Liver (tissue), 8 donors: ENCODE measurements at regions not wholly inside any gene's neighbourhood (a gene's known extent, or its start where the extent isn't known, plus 50 kb on each side); places are given as distances from the start of the nearest gene placed in this dataset.

Source experiments
- DNase-seq: peaks from one replicate; pipeline ENCODE4 v3.0.0-alpha.2; 2017; ENCODE audit warnings: low spot score
- H3K27ac ChIP-seq, 2 donors: one replicate each; pipeline ENCODE4 v1.7.0; 2013; ENCODE audit warnings: inconsistent platforms in 2 of 2, low read length in 2 of 2, control low read depth in 1 of 2, low read depth in 1 of 2, mild to moderate bottlenecking in 1 of 2
- H3K27me3 ChIP-seq, 4 donors: one replicate each; pipeline versions ENCODE4 v1.6.1 to v1.7.0; 2013; ENCODE audit warnings: low read length in 3 of 4, inconsistent platforms in 1 of 4, mild to moderate bottlenecking in 1 of 4, moderate library complexity in 1 of 4; ENCODE audit not compliant: control insufficient read depth in 4 of 4, insufficient read depth in 4 of 4
- H3K36me3 ChIP-seq, 4 donors: one replicate each; pipeline versions ENCODE4 v1.6.1 to v1.7.0; 2013; ENCODE audit warnings: low read length in 3 of 4, mild to moderate bottlenecking in 3 of 4, low read depth in 1 of 4, moderate library complexity in 1 of 4; ENCODE audit not compliant: control insufficient read depth in 4 of 4, insufficient read depth in 3 of 4
- H3K4me1 ChIP-seq, 4 donors: one replicate each; pipeline versions ENCODE4 v1.6.1 to v1.7.0; 2013; ENCODE audit warnings: low read length in 3 of 4, mild to moderate bottlenecking in 3 of 4, moderate library complexity in 1 of 4; ENCODE audit not compliant: control insufficient read depth in 4 of 4, insufficient read depth in 4 of 4
- H3K4me3 ChIP-seq, 3 donors: one replicate each; pipeline versions ENCODE4 v1.6.1 to v1.7.0; 2013; ENCODE audit warnings: low read length in 3 of 3, control low read depth in 1 of 3, low read depth in 1 of 3, mild to moderate bottlenecking in 1 of 3
- H3K9ac ChIP-seq, 2 donors: one replicate each; pipeline ENCODE4 v1.7.0; 2013; ENCODE audit warnings: low read length in 2 of 2, mild to moderate bottlenecking in 2 of 2, moderate library complexity in 2 of 2, control low read depth in 1 of 2, low read depth in 1 of 2
- H3K9me3 ChIP-seq, 4 donors: one replicate each; pipeline versions ENCODE4 v1.6.1 to v1.7.0; 2013; ENCODE audit warnings: low read length in 3 of 4; ENCODE audit not compliant: control insufficient read depth in 4 of 4
- EGR1 ChIP-seq, 2 donors: IDR thresholded peaks; 2 replicates each; pipeline ENCODE4 v1.6.1; 2016 to 2018; ENCODE audit warnings: antibody characterized with exemption in 2 of 2, low read depth in 2 of 2
- FOXA1 ChIP-seq: IDR thresholded peaks from 2 replicates; pipeline ENCODE4 v1.6.1; 2016; ENCODE audit warnings: antibody characterized with exemption
- FOXA2 ChIP-seq: IDR thresholded peaks from 2 replicates; pipeline ENCODE4 v1.6.1; 2016; ENCODE audit warnings: antibody characterized with exemption
- HNF4A ChIP-seq, 2 donors: conservative IDR thresholded peaks; 2 replicates each; pipeline ENCODE4 v1.6.1; 2016; ENCODE audit warnings: antibody characterized with exemption in 2 of 2, mild to moderate bottlenecking in 2 of 2
- HNF4G ChIP-seq: IDR thresholded peaks from 2 replicates; pipeline ENCODE4 v1.6.1; 2016; ENCODE audit warnings: antibody characterized with exemption
- JUND ChIP-seq, 2 donors: IDR thresholded peaks; 2 replicates each; pipeline ENCODE4 v1.6.1; 2016; ENCODE audit warnings: antibody characterized with exemption in 2 of 2
- NR2F2 ChIP-seq: IDR thresholded peaks from 2 replicates; pipeline ENCODE4 v1.6.1; 2016; ENCODE audit warnings: antibody characterized with exemption
- RAD21 ChIP-seq, 2 donors: IDR thresholded peaks; 2 replicates each; pipeline ENCODE4 v1.6.1; 2016; ENCODE audit warnings: antibody characterized with exemption in 2 of 2, mild to moderate bottlenecking in 2 of 2
- RXRA ChIP-seq, 2 donors: IDR thresholded peaks; 2 replicates each; pipeline ENCODE4 v1.6.1; 2017 to 2018; ENCODE audit warnings: antibody characterized with exemption in 2 of 2, mild to moderate bottlenecking in 1 of 2
- SP1 ChIP-seq: IDR thresholded peaks from 2 replicates; pipeline ENCODE4 v1.6.1; 2018; ENCODE audit warnings: antibody characterized with exemption, mild to moderate bottlenecking
- TAF1 ChIP-seq: conservative IDR thresholded peaks from 2 replicates; pipeline ENCODE4 v1.6.1; 2016; ENCODE audit warnings: antibody characterized with exemption, mild to moderate bottlenecking
- YY1 ChIP-seq: IDR thresholded peaks from 2 replicates; pipeline ENCODE4 v1.6.1; 2016; ENCODE audit warnings: antibody characterized with exemption, mild to moderate bottlenecking
- WGBS: extraction: QIAGEN DNeasy Blood & Tissue Kit; methylation state at CpG from one replicate; pipeline ENCODE4 v1.1.7; 2013; 5-methylcytosine and 5-hydroxymethylcytosine counted together
- TF ChIP-seq, protein P1 (sequence below): IDR thresholded peaks from 2 replicates; pipeline ENCODE4 v1.6.1; 2016; ENCODE audit warnings: antibody characterized with exemption, mild to moderate bottlenecking
- TF ChIP-seq, protein P2 (sequence below): IDR thresholded peaks from 2 replicates; pipeline ENCODE4 v1.6.1; 2016; ENCODE audit warnings: antibody characterized with exemption
- TF ChIP-seq, protein P3 (sequence below): fragments of 150-350 bp; IDR thresholded peaks from 2 replicates; pipeline ENCODE4 v1.5.1; 2017; ENCODE audit warnings: improper control_type of control experiment, low read depth, low read length; ENCODE audit not compliant: missing input control
- TF ChIP-seq, protein P4 (sequence below): IDR thresholded peaks from 2 replicates; pipeline ENCODE4 v1.6.1; 2016; ENCODE audit warnings: antibody characterized with exemption
- TF ChIP-seq, protein P5 (sequence below): IDR thresholded peaks from 2 replicates; pipeline ENCODE4 v1.6.1; 2016; ENCODE audit warnings: antibody characterized with exemption
- donor health status: healthy.
- donor health status: healthy.
- donor health status: healthy.
- donor health status: healthy.
- donor health status: healthy.

DNA sequence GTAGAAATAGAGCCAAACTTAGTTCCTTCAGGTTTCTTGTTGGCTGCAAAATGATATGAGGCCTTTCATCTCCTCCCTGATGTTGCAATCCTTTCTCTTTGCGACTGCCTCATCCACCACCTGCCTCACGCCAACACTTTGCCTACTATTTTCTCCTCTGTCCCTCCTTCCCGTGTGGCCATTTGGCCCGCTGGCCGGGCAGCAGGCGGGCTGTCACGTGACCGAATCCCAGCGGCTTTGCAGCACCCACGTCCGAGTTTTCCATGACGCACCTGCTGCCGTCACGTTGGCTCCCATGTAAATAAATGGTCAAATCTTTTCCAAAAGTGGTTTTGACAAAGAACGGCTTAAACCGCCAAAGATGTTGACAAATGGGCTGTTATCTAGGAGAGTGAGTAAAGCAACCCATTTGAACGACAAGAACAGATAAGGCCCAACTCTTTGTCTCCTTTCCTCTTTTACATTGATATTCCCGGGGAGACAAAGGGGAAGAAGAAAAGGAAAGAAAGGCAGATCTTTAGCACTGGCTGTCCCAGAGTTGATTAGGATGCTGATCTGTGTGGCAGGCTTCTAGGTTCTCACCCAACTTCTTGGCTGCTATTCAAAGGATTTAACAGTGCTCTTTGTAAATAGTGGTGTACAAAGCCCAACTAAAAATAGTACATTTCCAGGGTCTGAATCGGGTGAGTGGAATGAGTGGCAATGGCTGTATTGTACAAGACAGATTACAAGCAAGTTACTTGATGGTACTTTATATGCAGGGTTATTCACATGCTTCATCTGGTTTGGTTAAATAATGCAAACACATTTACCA is 174.2 kb upstream of the JADE1 start:
- Histone ChIP-seq H3K4me1 (peaks cover 0 to 5% (median 0%) of the 10 kb centered on the region in 4 donors), H3K9ac (no peak overlapping the region), H3K9me3 (no peaks in the 10 kb centered on the region), H3K27me3 (no peaks in the 10 kb centered on the region), H3K4me3 (peak overlapping the region in 2 of 3 donors; percentile 20 to 31), H3K36me3 (no peaks in the 10 kb centered on the region), H3K27ac (no peak overlapping the region)
- WGBS, result 35% methylated on average over 19 of the region's 19 CpGs
- DNase-seq, result peak; percentile 43
- TF ChIP-seq, protein P1, sequence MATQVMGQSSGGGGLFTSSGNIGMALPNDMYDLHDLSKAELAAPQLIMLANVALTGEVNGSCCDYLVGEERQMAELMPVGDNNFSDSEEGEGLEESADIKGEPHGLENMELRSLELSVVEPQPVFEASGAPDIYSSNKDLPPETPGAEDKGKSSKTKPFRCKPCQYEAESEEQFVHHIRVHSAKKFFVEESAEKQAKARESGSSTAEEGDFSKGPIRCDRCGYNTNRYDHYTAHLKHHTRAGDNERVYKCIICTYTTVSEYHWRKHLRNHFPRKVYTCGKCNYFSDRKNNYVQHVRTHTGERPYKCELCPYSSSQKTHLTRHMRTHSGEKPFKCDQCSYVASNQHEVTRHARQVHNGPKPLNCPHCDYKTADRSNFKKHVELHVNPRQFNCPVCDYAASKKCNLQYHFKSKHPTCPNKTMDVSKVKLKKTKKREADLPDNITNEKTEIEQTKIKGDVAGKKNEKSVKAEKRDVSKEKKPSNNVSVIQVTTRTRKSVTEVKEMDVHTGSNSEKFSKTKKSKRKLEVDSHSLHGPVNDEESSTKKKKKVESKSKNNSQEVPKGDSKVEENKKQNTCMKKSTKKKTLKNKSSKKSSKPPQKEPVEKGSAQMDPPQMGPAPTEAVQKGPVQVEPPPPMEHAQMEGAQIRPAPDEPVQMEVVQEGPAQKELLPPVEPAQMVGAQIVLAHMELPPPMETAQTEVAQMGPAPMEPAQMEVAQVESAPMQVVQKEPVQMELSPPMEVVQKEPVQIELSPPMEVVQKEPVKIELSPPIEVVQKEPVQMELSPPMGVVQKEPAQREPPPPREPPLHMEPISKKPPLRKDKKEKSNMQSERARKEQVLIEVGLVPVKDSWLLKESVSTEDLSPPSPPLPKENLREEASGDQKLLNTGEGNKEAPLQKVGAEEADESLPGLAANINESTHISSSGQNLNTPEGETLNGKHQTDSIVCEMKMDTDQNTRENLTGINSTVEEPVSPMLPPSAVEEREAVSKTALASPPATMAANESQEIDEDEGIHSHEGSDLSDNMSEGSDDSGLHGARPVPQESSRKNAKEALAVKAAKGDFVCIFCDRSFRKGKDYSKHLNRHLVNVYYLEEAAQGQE, result peak; percentile 8
- TF ChIP-seq, protein P2, sequence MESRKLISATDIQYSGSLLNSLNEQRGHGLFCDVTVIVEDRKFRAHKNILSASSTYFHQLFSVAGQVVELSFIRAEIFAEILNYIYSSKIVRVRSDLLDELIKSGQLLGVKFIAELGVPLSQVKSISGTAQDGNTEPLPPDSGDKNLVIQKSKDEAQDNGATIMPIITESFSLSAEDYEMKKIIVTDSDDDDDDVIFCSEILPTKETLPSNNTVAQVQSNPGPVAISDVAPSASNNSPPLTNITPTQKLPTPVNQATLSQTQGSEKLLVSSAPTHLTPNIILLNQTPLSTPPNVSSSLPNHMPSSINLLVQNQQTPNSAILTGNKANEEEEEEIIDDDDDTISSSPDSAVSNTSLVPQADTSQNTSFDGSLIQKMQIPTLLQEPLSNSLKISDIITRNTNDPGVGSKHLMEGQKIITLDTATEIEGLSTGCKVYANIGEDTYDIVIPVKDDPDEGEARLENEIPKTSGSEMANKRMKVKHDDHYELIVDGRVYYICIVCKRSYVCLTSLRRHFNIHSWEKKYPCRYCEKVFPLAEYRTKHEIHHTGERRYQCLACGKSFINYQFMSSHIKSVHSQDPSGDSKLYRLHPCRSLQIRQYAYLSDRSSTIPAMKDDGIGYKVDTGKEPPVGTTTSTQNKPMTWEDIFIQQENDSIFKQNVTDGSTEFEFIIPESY, result no peak
- peak; percentile 74 for TF ChIP-seq YY1
- TF ChIP-seq JUND (IDR thresholded peaks at IDR 0.05), result peak in 1 of 2 donors; percentile 19
- TF ChIP-seq SP1, result peak; percentile 52
- peak; percentile 51 for TF ChIP-seq FOXA2
- peak; percentile 43 to 44 for TF ChIP-seq RXRA (IDR thresholded peaks at IDR 0.05)
- peak; percentile 3 for TF ChIP-seq TAF1
- TF ChIP-seq, protein P3, sequence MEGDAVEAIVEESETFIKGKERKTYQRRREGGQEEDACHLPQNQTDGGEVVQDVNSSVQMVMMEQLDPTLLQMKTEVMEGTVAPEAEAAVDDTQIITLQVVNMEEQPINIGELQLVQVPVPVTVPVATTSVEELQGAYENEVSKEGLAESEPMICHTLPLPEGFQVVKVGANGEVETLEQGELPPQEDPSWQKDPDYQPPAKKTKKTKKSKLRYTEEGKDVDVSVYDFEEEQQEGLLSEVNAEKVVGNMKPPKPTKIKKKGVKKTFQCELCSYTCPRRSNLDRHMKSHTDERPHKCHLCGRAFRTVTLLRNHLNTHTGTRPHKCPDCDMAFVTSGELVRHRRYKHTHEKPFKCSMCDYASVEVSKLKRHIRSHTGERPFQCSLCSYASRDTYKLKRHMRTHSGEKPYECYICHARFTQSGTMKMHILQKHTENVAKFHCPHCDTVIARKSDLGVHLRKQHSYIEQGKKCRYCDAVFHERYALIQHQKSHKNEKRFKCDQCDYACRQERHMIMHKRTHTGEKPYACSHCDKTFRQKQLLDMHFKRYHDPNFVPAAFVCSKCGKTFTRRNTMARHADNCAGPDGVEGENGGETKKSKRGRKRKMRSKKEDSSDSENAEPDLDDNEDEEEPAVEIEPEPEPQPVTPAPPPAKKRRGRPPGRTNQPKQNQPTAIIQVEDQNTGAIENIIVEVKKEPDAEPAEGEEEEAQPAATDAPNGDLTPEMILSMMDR, result no peak
- TF ChIP-seq NR2F2, result no peak
- TF ChIP-seq, protein P4, sequence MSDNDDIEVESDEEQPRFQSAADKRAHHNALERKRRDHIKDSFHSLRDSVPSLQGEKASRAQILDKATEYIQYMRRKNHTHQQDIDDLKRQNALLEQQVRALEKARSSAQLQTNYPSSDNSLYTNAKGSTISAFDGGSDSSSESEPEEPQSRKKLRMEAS, result peak; percentile 51
- TF ChIP-seq FOXA1, result peak; percentile 53
- TF ChIP-seq HNF4A (conservative IDR thresholded peaks at IDR 0.05), result peak in 1 of 2 donors; percentile 32
- no peak for TF ChIP-seq HNF4G
- TF ChIP-seq RAD21 (IDR thresholded peaks at IDR 0.05), result peak in 1 of 2 donors; percentile 39
- TF ChIP-seq, protein P5, sequence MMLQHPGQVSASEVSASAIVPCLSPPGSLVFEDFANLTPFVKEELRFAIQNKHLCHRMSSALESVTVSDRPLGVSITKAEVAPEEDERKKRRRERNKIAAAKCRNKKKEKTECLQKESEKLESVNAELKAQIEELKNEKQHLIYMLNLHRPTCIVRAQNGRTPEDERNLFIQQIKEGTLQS, result no peak
- TF ChIP-seq EGR1 (IDR thresholded peaks at IDR 0.05; ENCODE audit: low read depth in 2 of 2), result peak; percentile 74 to 76
